Ovary (tissue), 7 donors: ENCODE measurements at regions not wholly inside any gene's neighbourhood (a gene's known extent, or its start where the extent isn't known, plus 50 kb on each side); places are given as distances from the start of the nearest gene placed in this dataset.

Experiments
- DNase-seq, 5 donors: peaks; one replicate each; pipeline ENCODE4 v3.0.0-alpha.2; 2019 to 2020
- H3K27ac ChIP-seq, 2 donors: fragments of 200-600 bp; one replicate each; pipeline versions ENCODE4 v1.5.1 to v1.8.0; 2019 to 2022
- H3K27me3 ChIP-seq: fragments of 200-600 bp; one replicate; pipeline ENCODE4 v1.8.0; 2022
- H3K36me3 ChIP-seq: fragments of 200-600 bp; sonication (generic); one replicate; pipeline ENCODE4 v1.5.1; 2019
- H3K4me1 ChIP-seq: one replicate; pipeline ENCODE4 v1.8.1; 2013; ENCODE audit warnings: mild to moderate bottlenecking, moderate library complexity; ENCODE audit not compliant: insufficient read depth
- H3K4me3 ChIP-seq: fragments of 200-600 bp; sonication (generic); one replicate; pipeline ENCODE4 v1.5.1; 2017
- H3K9me3 ChIP-seq, 2 donors: fragments of 200-600 bp in 1 of 2; sonication (generic) in 1 of 2; one replicate each; pipeline versions ENCODE4 v1.5.1 to v1.8.1; 2013 to 2019; ENCODE audit warnings: mild to moderate bottlenecking in 1 of 2, moderate library complexity in 1 of 2
- EP300 ChIP-seq: sonication (generic); formaldehyde crosslinking; IDR thresholded peaks from one replicate; pipeline ENCODE4 v1.6.1; 2017; ENCODE audit warnings: antibody characterized with exemption
- POLR2A ChIP-seq: fragments of 450-650 bp; IDR thresholded peaks from one replicate; pipeline ENCODE4 v1.6.1; 2017; ENCODE audit warnings: antibody characterized with exemption, mild to moderate bottlenecking, moderate library complexity
- WGBS, 3 donors: extraction: QIAGEN DNeasy Blood & Tissue Kit in 1 of 3; methylation state at CpG; one replicate each; pipeline versions ENCODE4 v1.1.5 to v1.1.7; 2013 to 2017; 5-methylcytosine and 5-hydroxymethylcytosine counted together
- intact Hi-C, 4 donors: fragments of 100-400 bp; cut with DNase I; formaldehyde crosslinking; loops; one replicate each; pipeline versions ENCODE4 v1.11.0 to v1.15.1; 2022 to 2023
- TF ChIP-seq, protein P1 (sequence below), 3 donors: fragments of 450-650 bp in 2 of 3; fragments of 200-600 bp in 1 of 3; IDR thresholded peaks; one replicate each; pipeline versions ENCODE4 v1.5.1 to v1.8.0; 2016 to 2022; ENCODE audit warnings: antibody characterized with exemption in 3 of 3, mild to moderate bottlenecking in 1 of 3
- donor health status: DM: no; HTN: no; CAD: no; lungs with moderate emphysema.
- donor health status: DM: no; HTN: no; CAD: no.
- donor health status: Bipolar disorder and iron deficiency.
- donor health status: DM: no; HTN: no; CAD: no.
- donor health status: DM: yes; HTN: yes; CAD: no.

- no peak for TF ChIP-seq EP300
- no peak for TF ChIP-seq POLR2A
- TF ChIP-seq, protein P1, sequence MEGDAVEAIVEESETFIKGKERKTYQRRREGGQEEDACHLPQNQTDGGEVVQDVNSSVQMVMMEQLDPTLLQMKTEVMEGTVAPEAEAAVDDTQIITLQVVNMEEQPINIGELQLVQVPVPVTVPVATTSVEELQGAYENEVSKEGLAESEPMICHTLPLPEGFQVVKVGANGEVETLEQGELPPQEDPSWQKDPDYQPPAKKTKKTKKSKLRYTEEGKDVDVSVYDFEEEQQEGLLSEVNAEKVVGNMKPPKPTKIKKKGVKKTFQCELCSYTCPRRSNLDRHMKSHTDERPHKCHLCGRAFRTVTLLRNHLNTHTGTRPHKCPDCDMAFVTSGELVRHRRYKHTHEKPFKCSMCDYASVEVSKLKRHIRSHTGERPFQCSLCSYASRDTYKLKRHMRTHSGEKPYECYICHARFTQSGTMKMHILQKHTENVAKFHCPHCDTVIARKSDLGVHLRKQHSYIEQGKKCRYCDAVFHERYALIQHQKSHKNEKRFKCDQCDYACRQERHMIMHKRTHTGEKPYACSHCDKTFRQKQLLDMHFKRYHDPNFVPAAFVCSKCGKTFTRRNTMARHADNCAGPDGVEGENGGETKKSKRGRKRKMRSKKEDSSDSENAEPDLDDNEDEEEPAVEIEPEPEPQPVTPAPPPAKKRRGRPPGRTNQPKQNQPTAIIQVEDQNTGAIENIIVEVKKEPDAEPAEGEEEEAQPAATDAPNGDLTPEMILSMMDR (IDR thresholded peaks at IDR 0.05), result no peak
- H3K36me3 ChIP-seq, result no peaks in the 10 kb centered on the region
- H3K9me3 ChIP-seq, result no peaks in the 10 kb centered on the region
- WGBS, 3 donors, result 17 to 25% (median 24%) methylated on average over 2 of the region's 2 CpGs
- no peak for DNase-seq
- no peak overlapping the region for H3K4me3 ChIP-seq
- no peaks in the 10 kb centered on the region for H3K4me1 ChIP-seq
- H3K27ac ChIP-seq, result no peak overlapping the region
- H3K27me3 ChIP-seq, result no peaks in the 10 kb centered on the region
- intact Hi-C loops, result no loop called here
These were observed 447.6 kb upstream of the IL12A start for GRCh38 chr3:159540882-159541495.

DNA sequence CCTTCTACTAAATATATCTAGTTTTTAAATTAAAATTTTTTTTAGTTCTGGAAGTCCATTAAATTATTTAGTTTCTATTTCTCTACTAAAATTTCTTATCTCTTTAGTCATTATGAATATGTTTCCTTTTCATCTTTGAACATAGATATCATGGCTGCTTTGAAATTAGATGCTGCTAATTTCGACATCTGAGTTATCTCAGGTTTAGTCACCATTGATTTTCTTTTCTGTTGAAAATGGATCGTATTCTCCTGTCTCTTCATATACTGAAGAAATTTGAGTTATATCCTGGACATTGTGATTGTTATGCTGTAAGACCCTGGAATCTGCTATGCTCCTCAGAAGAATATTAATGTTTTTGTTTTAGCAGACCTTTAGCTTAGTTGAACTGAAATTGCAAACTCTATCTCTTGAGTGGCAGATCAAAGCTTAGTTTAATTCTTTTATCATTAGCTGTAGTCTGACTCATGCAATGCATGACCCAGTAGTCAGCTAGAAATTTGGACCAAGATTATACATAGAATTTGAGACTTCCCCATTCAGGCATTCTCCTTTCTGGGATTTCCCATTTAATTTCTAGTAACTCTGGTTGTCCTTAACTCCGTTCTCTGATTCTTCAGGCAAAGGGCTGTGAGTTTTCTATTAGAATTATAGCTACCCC is 439.8 kb upstream of the IL12A start:
- Histone ChIP-seq H3K27ac (no peak overlapping the region), H3K9me3 (no peaks in the 10 kb centered on the region), H3K27me3 (no peaks in the 10 kb centered on the region), H3K4me1 (no peaks in the 10 kb centered on the region), H3K4me3 (no peak overlapping the region), H3K36me3 (no peaks in the 10 kb centered on the region)
- DNase-seq, result no peak
- TF ChIP-seq, protein P1 (IDR thresholded peaks at IDR 0.05), result no peak
- TF ChIP-seq POLR2A (no peak), EP300 (no peak)
- intact Hi-C loops, result no loop called here
- whole genome bisulfite sequencing, 3 donors, result 72 to 84% (median 77%) methylated on average over 3 of the region's 3 CpGs

DNA sequence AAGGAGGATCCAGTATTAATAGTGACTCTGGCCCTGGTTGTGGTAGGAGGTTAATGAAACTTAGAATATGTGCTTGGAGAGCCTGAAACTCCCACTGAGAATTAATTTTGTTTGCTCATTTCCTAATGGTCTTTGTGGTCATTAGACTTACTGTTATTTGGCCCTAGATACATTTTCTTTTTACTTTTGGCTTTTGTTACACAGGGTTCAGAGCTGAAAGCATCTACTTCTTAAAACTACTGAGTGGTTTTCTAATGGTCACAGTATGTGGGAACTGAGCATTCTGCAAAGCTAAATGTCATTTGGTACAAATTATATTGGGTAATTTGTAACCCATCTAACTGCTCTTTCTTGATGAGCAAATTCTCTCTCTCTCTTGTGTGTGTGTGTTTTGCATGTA is 433.4 kb upstream of the IL12A start:
- Histone ChIP-seq H3K9me3 (no peaks in the 10 kb centered on the region), H3K4me1 (no peaks in the 10 kb centered on the region), H3K36me3 (no peaks in the 10 kb centered on the region), H3K27ac (no peak overlapping the region), H3K4me3 (no peak overlapping the region), H3K27me3 (no peaks in the 10 kb centered on the region)
- TF ChIP-seq EP300 (no peak), POLR2A (no peak)
- TF ChIP-seq, protein P1 (IDR thresholded peaks at IDR 0.05), result no peak
- intact Hi-C loops, result no loop called here
- no peak for DNase-seq

DNA sequence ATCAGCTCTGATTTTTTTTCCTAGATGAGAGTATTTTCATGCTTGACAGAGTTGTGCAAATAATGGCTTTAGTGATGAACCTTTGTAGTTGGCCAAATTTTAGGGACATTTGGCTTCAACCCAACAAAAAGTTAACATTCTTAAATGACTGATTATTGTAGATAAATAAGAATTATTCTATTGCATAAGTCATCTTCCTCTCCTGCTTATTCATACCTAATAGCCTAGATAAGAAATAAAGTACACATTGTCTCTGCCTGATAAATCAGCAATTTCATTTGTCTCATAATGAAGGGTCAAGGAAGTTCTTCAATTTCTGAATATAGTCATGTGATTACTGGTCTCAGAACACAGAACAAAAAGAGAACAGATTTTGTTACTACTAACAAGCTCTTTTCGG is 428.9 kb upstream of the IL12A start:
- 38 to 62% (median 54%) methylated on average over 1 of the region's 1 CpG for WGBS, 3 donors
- no peaks in the 10 kb centered on the region for H3K36me3 ChIP-seq
- no peak for DNase-seq
- intact Hi-C loops, result no loop called here
- H3K27ac ChIP-seq, result no peak overlapping the region
- no peaks in the 10 kb centered on the region for H3K4me1 ChIP-seq
- no peak overlapping the region for H3K4me3 ChIP-seq
- no peaks in the 10 kb centered on the region for H3K27me3 ChIP-seq
- no peak for TF ChIP-seq POLR2A
- TF ChIP-seq, protein P1 (IDR thresholded peaks at IDR 0.05), result no peak
- TF ChIP-seq EP300, result no peak
- H3K9me3 ChIP-seq, result no peaks in the 10 kb centered on the region
